ENCODE measurements at regions not wholly inside any gene's neighbourhood (a gene's known extent, or its start where the extent isn't known, plus 50 kb on each side); places are given as distances from the start of the nearest gene placed in this dataset.
"Not testable (repeated sequence)": the region's sequence is repeated elsewhere in the genome, so short reads cannot be mapped to it uniquely, and the experiment has no call there.

DNA sequence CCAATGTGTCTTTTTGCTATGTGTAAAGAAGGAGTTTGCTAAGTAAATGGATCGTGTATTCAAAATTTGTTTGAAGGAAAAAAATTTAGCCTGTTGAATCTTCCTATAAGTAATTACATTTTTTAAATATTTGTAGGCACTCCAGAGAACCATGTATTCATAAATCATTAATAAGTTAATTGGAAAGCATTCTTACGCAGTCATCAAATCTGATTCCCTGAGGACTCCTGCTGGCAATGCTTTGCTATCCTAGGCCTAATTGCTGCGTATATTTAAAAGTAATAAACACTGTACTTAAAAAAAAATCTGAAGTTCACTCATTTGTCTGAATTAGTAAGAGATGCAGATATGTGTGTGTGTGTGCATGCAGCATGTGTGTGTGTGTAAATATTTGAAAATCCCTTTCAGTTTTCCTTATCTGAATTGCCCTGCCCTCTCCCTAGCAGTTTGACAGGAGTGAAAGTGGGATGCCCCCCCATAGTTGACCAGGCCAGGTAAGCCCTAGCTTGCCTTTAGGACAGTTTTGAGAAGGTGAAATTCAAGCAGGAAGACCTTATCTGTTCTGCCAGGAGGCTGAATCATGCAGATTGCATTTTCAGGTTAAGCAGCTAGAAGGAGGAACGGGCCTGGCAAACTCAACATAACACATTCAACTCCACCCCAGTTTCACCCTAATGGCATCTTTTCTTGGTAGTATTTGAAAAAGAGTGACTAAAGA lies 81.2 kb upstream of the DNAH5 start:
- intact Hi-C loops (cut with DNase I), result no loop called here
- no peak for ATAC-seq
- no peak for DNase-seq (ENCODE audit: missing footprints)

DNA sequence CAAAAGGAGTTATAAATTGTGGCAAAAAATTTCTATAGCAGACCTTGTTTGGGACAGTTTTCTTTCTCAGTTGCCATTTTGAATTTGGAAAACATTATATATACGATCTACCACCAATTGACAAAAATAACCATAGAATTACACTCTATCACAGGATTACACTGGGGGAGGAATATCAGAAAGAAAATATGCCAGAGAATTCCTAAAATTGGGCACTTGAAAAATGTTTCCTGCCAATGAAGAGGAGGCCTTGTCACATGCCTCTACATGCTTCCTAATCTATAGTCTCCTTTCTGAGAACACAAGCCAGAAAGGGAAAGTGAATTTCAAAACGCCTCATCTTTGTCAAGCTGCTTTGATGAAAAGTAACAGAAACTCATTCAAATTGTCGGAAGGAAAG lies 78.5 kb upstream of the DNAH5 start:
- ATAC-seq, result no peak
- intact Hi-C loops (cut with DNase I), result no loop called here
- DNase-seq (ENCODE audit: missing footprints), result no peak

DNA sequence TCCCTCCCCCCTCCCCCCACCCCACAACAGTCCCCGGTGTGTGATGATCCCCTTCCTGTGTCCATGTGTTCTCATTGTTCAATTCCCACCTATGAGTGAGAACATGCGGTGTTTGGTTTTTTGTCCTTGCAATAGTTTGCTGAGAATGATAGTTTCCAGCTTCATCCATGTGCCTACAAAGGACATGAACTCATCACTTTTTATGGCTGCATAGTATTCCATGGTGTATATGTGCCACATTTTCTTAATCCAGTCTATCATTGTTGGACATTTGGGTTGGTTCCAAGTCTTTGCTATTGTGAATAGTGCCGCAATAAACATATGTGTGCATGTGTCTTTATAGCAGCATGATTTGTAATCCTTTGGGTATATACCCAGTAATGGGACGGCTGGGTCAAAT lies 76.5 kb upstream of the DNAH5 start:
- DNase-seq (ENCODE audit: missing footprints); intact Hi-C loops (cut with DNase I); ATAC-seq: not testable (repeated sequence)

DNA sequence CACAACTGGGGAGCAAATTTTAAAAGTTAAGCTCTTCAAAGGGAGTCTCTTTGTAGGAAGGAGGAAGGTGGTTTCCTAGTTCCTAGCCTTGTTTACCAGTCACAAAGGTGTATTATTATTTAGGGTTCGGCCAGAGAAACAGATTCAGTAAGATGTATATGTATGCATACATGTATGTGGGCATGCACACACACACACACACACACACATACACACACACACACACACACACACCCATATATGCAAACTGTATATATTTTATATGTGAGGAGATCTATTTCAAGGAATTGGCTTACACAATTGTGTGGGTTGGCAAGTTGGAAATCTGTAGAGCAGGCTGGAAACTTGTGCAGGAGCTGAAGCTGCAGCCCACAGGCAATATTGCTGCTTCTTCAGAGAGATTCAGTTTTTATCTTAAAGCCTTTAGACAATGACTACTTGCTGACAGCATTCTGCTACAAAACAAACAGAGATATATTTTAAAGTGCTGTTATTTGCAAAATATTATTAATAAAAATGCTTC lies 75.3 kb upstream of the DNAH5 start:
- intact Hi-C loops (cut with DNase I), result loop anchor here (10.0 kb wide), 1 partner anchor 255 kb away; no protein-coding TSS in a partner anchor

DNA sequence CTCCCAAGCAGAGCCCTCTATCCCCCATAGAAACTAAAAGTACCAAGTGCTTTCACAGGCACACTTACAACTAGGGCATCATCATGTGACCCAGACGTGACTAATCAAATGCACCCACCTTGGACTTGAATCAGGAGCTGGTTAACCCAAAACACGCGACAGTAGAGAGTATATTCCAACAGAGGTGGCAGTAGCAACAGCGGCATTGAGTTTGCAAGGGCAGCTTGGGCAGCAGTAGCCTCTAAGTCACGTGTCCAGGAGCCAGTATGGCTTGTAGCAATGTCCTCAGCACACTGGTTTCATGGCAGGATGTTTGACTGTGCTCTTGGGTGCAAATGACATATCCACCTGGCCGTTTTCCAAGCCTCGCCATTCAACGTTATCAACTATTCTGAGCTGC lies 73.4 kb upstream of the DNAH5 start:
- intact Hi-C loops (cut with DNase I), result loop anchor here (10.0 kb wide), 1 partner anchor 257 kb away; no protein-coding TSS in a partner anchor

More for the DNA sequence above, 75.3 kb upstream of the DNAH5 start:
- ATAC-seq (no peak), DNase-seq (ENCODE audit: missing footprints) (no peak)

DNA sequence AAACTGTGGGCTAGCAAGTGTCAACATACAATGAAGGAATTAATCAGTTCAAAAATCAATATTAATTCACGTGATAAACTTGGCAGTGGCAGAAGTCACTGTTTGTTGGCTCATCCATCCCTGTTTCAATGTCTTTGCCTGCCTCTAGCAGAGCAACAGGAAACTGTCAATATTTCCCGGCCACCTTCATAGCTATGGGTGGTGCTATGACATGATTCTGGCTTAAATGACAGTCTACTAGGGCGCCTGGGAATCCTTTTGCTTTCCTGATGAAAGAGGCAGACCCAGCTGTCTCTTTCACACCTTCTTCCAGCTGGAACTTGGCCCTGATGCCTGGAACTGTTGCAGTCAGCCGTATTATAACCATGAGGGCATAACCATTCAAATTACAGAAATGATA lies 72.1 kb upstream of the DNAH5 start:
- ATAC-seq (no peak), DNase-seq (ENCODE audit: missing footprints) (no peak)
- intact Hi-C loops (cut with DNase I), result loop anchor here (10.0 kb wide), 1 partner anchor 258 kb away; no protein-coding TSS in a partner anchor

More for the DNA sequence above, 73.4 kb upstream of the DNAH5 start:
- ATAC-seq, result no peak
- no peak for DNase-seq (ENCODE audit: missing footprints)

DNA sequence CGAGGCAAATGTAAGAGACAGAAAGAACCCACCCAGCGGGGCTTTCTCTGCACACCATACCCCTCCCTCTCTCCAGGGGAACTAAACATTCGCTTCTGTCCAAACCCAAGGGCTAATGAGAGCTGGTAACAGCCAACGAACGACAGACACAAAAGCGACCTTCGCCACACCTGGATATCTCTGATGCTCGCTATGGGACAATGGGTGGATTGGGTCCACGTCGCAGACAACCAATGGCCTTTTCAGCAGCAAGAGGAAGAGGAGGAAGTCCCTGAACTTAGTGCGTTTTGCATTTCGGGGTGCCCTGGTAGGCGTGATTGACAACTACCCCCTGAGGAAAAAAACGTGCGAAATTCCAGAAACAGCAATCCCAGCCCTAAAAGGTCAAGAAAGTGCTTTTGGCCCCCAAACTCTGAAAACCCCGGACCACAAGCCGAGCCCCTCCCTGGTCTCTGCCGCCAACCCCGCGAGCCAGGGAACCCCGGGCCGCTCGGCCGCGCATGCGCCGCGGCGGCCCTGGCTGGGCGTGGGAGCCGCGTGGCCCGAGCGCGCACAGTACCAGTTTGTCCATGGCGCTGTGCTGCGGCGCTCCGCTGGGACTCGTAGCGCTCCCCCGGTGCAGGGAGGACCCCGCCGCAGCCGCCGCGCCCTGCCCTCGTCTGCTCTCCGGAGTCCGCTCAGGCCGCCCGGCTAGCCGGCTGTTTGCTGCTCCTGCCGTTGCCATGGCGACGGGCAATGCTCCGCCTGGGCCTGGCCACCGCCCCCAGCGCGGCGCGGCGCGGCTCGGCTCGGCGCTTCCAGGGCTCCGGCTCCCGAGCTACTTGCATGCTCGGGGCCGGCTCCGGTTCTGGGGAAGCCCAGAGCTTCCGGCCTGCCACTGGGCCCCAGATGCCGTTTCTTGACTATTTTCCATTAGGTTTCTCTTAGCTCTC lies 66.9 kb upstream of the DNAH5 start:
- peak; percentile 92 for DNase-seq (ENCODE audit: missing footprints)
- intact Hi-C loops (cut with DNase I), result loop anchor here (10.0 kb wide), 1 partner anchor 263 kb away; no protein-coding TSS in a partner anchor
- peak; percentile 92 for ATAC-seq

DNA sequence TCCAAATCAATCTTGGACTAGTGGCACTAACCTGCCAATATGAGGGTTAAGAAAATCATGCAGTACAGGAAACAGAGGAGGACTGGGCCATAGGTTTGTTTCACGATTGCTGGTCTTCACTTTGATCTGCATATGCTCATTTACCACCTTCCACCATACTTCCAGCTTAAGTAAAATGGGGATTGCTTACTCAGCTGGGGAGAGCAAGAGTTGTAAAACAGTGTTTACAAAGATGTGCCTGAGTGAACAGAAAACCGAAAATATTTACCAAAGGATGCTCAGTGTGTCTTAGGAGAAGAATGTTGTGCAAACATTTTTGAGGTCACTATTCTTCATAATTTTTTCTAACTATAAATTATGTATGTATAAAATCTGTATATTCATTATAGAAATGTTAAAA lies 65.1 kb upstream of the DNAH5 start:
- intact Hi-C loops (cut with DNase I), result no loop called here
- ATAC-seq, result no peak

DNA sequence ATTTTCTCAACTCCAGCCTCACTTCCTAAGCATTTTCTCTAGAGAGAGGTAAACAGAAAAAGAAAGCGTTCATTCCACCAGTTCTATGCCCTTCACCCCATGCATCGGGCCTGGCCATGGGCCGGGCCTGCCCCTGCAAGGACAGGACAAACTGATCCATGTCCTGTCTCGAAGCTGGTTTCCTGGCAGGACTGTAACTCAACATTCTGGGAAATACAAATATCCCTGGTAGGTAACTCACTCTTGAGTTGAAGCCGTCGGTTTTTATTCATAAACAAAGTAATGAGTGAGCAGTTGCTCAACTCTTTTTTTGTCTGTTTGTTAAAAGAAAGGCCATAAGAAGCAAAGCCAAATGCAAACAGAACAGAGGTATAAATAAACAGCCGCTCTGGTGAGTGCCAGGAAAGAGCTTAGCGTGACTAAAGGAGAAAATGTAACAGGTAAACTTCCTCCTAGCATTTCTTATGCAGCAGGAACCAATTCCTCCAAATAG lies 64.4 kb upstream of the DNAH5 start:
- intact Hi-C loops (cut with DNase I), result no loop called here
- DNase-seq (ENCODE audit: missing footprints), result no peak
- ATAC-seq, result no peak

More for the DNA sequence above, 65.1 kb upstream of the DNAH5 start:
- no peak for DNase-seq (ENCODE audit: missing footprints)

DNA sequence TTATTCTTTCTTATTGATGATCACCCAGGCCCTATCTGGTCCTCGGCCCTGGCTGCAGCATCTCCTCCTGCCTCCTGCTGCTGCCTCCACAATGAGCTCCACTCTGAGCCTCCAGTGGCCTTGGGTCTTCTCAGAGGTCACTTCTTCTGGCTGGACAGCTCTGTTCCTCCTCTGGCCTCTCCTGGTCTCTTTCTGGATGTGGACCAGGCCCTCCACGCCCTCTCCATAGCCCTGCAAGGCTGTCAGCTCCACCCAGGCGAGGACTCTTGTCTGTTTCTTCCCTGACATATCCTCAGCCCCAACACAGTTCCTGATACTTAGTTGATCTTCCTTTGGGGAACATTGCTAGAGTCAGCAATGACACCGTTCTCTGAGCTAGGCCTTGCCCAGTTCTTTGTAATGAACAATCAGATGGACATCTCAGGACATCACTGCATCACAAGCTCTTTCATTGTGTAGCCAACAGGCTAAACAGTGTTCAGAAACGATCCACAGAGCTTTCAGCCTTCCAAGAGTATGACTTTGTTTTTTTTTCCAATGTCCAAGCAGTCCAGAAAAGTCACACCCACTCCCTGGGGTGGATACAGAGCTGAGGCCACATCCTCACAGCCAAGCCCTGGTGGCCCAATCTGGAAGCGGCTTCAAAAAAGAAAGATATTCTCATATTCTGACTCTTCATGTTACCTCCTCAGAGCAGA lies 62.5 kb upstream of the DNAH5 start:
- ATAC-seq (peak; percentile 70), DNase-seq (ENCODE audit: missing footprints) (no peak)

DNA sequence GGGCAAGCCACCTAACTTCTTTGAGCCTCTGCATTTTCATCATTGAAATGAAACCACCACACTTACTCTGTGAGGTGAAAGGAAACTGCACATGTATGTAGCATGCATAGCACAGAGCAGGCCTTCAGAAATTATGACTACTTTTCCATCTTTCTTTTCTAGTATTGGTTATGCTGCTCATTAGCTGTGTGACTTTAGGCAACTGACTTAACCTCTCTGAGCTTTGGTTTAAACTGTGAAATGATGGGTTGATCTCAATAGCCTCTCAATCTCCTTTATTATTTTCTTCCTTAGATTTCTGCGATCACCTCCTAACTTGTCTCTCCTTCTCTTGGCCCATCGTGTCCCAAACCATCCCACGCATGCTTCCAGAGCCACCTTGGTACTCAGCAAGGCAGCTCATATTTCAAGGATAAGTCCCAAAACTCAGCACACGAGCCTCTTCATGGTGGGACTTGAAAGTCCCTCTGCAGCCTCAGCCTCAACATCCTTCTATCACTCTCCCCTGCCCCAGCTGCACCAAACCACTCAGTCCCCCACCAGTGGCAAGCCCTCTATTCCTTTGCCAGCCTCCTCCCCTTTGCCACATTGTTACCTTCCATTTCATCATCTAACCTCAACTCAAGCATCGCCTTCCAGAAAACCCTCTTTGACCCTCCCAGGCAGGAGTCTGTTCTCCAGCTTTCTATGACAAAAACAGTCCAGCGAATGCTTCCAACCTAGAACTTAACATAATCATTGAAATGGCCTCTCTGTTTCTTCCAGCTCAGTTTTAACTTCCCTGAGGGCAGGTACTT lies 60.3 kb upstream of the DNAH5 start:
- intact Hi-C loops (cut with DNase I), result no loop called here
- ATAC-seq, result no peak
- DNase-seq (ENCODE audit: missing footprints), result no peak

More for the DNA sequence above, 62.5 kb upstream of the DNAH5 start:
- intact Hi-C loops (cut with DNase I), result no loop called here

DNA sequence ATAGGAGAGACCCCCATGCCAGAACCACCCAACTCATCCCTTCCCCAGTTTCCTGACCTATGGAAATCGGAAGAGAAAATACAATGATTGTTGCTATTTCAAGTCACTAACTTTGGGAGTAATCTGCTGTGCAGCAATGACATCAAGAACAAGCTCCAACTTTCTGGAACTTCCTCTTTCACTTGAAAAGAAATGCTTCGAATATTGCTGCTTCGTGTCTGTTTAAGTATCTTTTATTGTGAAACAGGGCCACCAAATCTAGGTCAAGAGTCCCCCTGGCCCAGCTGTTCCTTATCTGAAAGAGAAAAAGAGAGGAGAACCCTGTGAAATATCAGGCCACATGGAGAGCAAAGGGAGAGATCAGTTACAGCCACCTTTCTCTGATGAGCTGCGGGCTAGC lies 59.4 kb upstream of the DNAH5 start:
- intact Hi-C loops (cut with DNase I), result no loop called here
- DNase-seq (ENCODE audit: missing footprints) (no peak), ATAC-seq (no peak)

DNA sequence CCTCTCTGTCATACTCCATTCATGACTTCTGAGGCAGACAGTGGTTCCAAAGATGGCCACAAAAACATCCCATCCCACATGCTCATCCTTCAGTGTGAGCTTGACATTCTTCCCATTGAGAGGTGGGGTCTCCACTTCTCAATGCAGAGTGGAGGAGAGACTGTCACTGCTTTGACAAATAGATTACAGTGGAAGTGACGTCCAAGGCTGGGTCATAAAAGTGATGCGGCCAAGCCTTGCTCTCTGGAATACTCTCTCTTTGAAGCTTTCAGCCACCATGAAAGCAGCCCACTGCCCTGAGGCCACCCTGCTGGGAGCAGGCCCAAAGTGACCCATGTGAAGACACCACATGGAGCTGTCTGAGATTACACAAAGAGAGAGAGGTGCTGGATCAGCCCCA lies 59.0 kb upstream of the DNAH5 start:
- intact Hi-C loops (cut with DNase I), result no loop called here
- DNase-seq (ENCODE audit: missing footprints) (no peak), ATAC-seq (no peak)

DNA sequence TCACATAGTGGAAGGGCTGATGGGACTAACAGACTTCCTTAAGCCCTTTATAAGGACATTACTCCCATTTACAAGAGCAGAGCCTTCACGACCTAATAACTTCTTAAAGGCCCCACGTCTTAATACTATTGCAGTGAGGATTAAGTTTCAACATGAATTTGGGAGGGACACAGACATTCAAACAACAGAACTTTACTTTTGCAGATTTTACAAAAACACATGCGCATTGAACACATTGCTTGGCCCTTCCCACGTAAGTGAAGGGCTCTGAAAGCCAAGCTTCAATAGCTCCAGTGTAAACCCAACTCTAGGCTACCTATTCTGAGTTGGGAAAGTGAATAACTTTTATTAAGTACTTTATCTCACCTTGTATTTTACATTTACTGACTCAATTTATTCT lies 53.8 kb upstream of the DNAH5 start:
- DNase-seq (ENCODE audit: missing footprints) (no peak), ATAC-seq (no peak)
- intact Hi-C loops (cut with DNase I), result no loop called here

DNA sequence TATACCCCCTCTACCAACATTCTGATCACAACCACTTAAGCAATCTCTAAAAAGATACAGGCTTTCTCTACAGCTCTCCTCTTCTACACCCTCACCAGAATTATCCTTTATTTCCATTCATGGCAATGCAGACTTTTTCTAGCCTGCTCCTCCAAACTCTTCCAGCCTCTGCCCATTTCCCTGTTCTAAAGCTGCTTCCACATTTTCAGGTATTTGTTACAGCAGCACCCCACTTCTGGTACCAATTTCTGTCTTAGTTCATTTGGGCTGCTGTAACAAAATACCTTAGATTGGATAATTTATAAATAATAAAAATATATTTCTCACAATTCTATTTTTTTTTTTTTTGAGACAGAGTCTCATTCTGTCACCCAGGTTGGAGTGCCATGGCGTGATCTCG lies 53.0 kb upstream of the DNAH5 start:
- ATAC-seq (no peak), DNase-seq (ENCODE audit: missing footprints) (no peak)
- intact Hi-C loops (cut with DNase I), result no loop called here

DNA sequence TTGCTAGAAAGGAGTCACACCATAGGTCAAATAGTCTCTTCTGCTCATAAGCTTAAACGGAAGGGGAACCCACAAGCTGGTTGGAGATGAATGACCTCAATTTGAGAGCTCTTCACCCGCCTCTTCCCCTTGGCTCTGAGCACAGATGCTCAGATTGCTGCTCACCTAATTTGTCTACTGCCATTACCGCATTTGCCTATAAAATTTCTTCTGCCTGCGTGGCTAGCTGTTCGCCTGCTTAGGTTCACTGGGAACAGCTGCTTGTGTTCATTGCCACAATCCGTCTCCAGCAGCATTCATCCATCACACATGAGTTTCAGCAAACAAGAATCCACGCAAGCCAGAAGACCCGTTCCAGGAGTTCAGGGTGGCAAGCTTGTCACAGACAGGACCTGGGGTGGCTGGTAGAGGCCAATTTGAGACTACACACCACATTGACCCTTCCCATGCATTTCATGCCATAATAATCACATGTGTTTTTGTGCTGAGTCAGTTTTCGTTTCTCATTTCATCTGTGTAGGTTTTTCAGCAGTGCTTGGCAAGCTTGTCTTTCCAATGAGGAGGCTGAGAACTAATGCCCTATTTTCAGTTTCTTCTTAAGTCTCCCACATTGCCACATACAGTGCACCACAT lies 50.2 kb upstream of the DNAH5 start:
- intact Hi-C loops (cut with DNase I), result no loop called here
- DNase-seq (ENCODE audit: missing footprints) (no peak), ATAC-seq (no peak)
